Sigmoid colon (tissue), 6 donors: ENCODE measurements at regions not wholly inside any gene's neighbourhood (a gene's known extent, or its start where the extent isn't known, plus 50 kb on each side); places are given as distances from the start of the nearest gene placed in this dataset.

Source experiments
- DNase-seq: peaks from one replicate; pipeline ENCODE4 v3.0.0-alpha.2; 2019
- H3K27ac ChIP-seq, 4 donors: fragments of 200-600 bp; sonication (generic); one replicate each; pipeline ENCODE4 v1.5.1; 2016 to 2019; ENCODE audit warnings: mild to moderate bottlenecking in 1 of 4
- H3K27me3 ChIP-seq, 3 donors: fragments of 200-600 bp; sonication (generic); one replicate each; pipeline ENCODE4 v1.5.1; 2019; ENCODE audit warnings: mild to moderate bottlenecking in 1 of 3
- H3K36me3 ChIP-seq, 4 donors: fragments of 200-600 bp; sonication (generic); one replicate each; pipeline ENCODE4 v1.5.1; 2016 to 2019
- H3K4me1 ChIP-seq, 4 donors: fragments of 200-600 bp; sonication (generic); one replicate each; pipeline ENCODE4 v1.5.1; 2017 to 2019
- H3K4me3 ChIP-seq, 4 donors: fragments of 200-600 bp; sonication (generic); one replicate each; pipeline ENCODE4 v1.5.1; 2017 to 2019; ENCODE audit warnings: mild to moderate bottlenecking in 2 of 4, moderate library complexity in 1 of 4
- H3K9me3 ChIP-seq, 4 donors: fragments of 200-600 bp in 3 of 4; sonication (generic) in 3 of 4; one replicate each; pipeline versions ENCODE4 v1.5.1 to v1.6.1; 2013 to 2019
- CTCF ChIP-seq, 4 experiments: fragments of 450-650 bp in 3 of 4; fragments of 200-600 bp in 1 of 4; IDR thresholded peaks; one replicate each; pipeline ENCODE4 v1.5.1; 2016 to 2019; ENCODE audit warnings: antibody characterized with exemption in 4 of 4, mild to moderate bottlenecking in 3 of 4, moderate library complexity in 2 of 4
- EP300 ChIP-seq, 4 donors: sonication (generic); formaldehyde crosslinking; IDR thresholded peaks; one replicate each; pipeline ENCODE4 v1.6.1; 2017; ENCODE audit warnings: antibody characterized with exemption in 4 of 4
- POLR2A ChIP-seq, 2 donors: fragments of 450-650 bp; IDR thresholded peaks; one replicate each; pipeline ENCODE4 v1.6.1; 2016; ENCODE audit warnings: antibody characterized with exemption in 2 of 2, mild to moderate bottlenecking in 2 of 2, moderate library complexity in 2 of 2
- POLR2AphosphoS5 ChIP-seq, 4 donors: sonication (generic); formaldehyde crosslinking; IDR thresholded peaks; one replicate each; pipeline ENCODE4 v1.6.1; 2017; ENCODE audit warnings: antibody characterized with exemption in 4 of 4
- WGBS, 2 donors: extraction: QIAGEN DNeasy Blood & Tissue Kit; methylation state at CpG; one replicate each; pipeline ENCODE4 v1.1.7; 2013; 5-methylcytosine and 5-hydroxymethylcytosine counted together
- intact Hi-C: fragments of 100-400 bp; cut with DNase I; formaldehyde crosslinking; loops from one replicate; pipeline ENCODE4 v1.15.1; 2023
- donor health status: healthy with polysubstance abuse.
- donor health status: healthy.

GRCh38 chr5:167573370-167574127 is 717.9 kb upstream of the WWC1 start:
- peak overlapping the region; percentile 21 to 42 (median 34) for H3K4me3 ChIP-seq
- WGBS, 2 donors, result 3 to 4% methylated on average over 23 of the region's 23 CpGs
- TF ChIP-seq POLR2A (IDR thresholded peaks at IDR 0.05) (no peak), EP300 (IDR thresholded peaks at IDR 0.05) (no peak), CTCF (IDR thresholded peaks at IDR 0.05) (no peak), POLR2AphosphoS5 (IDR thresholded peaks at IDR 0.05) (no peak)
- no peak for DNase-seq
- intact Hi-C loops, result no loop called here
- peaks cover 0 to 13% (median 6%) of the 10 kb centered on the region in 4 donors for H3K4me1 ChIP-seq
- peaks cover 0 to 18% (median 0%) of the 10 kb centered on the region in 3 donors for H3K27me3 ChIP-seq
- H3K9me3 ChIP-seq, result no peaks in the 10 kb centered on the region
- H3K27ac ChIP-seq, result peak overlapping the region in 2 of 4 donors; percentile 48 to 60
- H3K36me3 ChIP-seq, result no peaks in the 10 kb centered on the region

GRCh38 chr5:167574464-167574863 is 717.0 kb upstream of the WWC1 start:
- TF ChIP-seq POLR2A (IDR thresholded peaks at IDR 0.05) (no peak), CTCF (IDR thresholded peaks at IDR 0.05) (no peak), EP300 (IDR thresholded peaks at IDR 0.05) (no peak), POLR2AphosphoS5 (IDR thresholded peaks at IDR 0.05) (no peak)
- WGBS, 2 donors, result 53 to 57% methylated on average over 7 of the region's 7 CpGs
- intact Hi-C loops, result no loop called here

DNA sequence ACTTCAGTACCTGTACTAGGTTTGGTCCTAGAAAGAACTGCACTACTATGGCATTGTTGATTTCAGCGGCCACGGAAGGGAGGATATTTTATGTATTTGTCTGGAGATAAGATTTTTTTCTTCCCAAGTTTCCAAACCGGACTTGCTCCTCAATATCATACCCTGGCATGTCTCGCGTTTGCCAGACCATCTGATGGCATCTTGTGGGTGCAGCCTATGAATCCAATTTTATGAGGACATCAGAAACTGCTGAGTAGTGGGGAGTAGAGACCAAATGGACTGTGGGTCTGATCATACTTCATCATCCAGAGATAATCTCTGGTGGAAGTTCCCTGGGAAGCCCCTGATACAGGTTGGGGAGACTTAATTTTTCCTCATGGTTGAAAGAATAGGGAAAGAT is 716.1 kb upstream of the WWC1 start:
- intact Hi-C loops, result no loop called here
- peaks cover 0 to 18% (median 0%) of the 10 kb centered on the region in 3 donors for H3K27me3 ChIP-seq

More at GRCh38 chr5:167574464-167574863, 717.0 kb upstream of the WWC1 start:
- no peak for DNase-seq
- Histone ChIP-seq H3K27ac (no peak overlapping the region), H3K27me3 (peaks cover 0 to 18% (median 0%) of the 10 kb centered on the region in 3 donors), H3K9me3 (no peaks in the 10 kb centered on the region), H3K36me3 (no peaks in the 10 kb centered on the region), H3K4me1 (peaks cover 0 to 13% (median 6%) of the 10 kb centered on the region in 4 donors), H3K4me3 (no peak overlapping the region)

DNA sequence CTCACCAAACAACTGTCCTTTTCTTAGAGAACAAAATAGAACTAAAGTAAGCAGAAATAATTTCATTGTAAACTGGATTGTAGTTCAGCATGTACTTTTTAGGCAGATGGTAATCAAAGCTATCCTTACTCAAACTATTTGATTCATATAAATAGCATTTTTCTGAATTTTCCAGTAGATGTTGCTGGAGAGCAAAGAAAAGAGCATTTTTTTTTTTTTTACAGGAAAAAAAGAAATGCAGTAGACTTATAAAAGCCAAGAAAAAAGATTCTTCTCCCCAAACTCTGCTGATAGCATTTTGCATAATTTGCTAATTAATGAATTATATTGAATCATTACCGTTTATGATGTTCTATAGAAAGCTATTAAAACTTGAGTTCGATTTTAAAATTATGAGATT is 715.3 kb upstream of the WWC1 start:
- no peak overlapping the region for H3K4me3 ChIP-seq
- WGBS, 2 donors, result 73 to 85% methylated on average over 2 of the region's 2 CpGs
- intact Hi-C loops, result no loop called here

More for the DNA sequence above, 716.1 kb upstream of the WWC1 start:
- Histone ChIP-seq H3K4me3 (no peak overlapping the region), H3K27ac (no peak overlapping the region), H3K9me3 (no peaks in the 10 kb centered on the region), H3K4me1 (peaks cover 0 to 13% (median 6%) of the 10 kb centered on the region in 4 donors), H3K36me3 (no peaks in the 10 kb centered on the region)
- DNase-seq, result no peak
- no peak for TF ChIP-seq POLR2AphosphoS5 (IDR thresholded peaks at IDR 0.05)
- no peak for TF ChIP-seq CTCF (IDR thresholded peaks at IDR 0.05)
- TF ChIP-seq POLR2A (IDR thresholded peaks at IDR 0.05), result no peak
- TF ChIP-seq EP300 (IDR thresholded peaks at IDR 0.05), result no peak
- 81 to 84% methylated on average over 5 of the region's 5 CpGs for WGBS, 2 donors

More for the DNA sequence above, 715.3 kb upstream of the WWC1 start:
- Histone ChIP-seq H3K27me3 (peaks cover 0 to 18% (median 0%) of the 10 kb centered on the region in 3 donors), H3K27ac (no peak overlapping the region), H3K36me3 (no peaks in the 10 kb centered on the region), H3K9me3 (no peaks in the 10 kb centered on the region), H3K4me1 (peaks cover 0 to 13% (median 6%) of the 10 kb centered on the region in 4 donors)
- no peak for DNase-seq
- TF ChIP-seq POLR2AphosphoS5 (IDR thresholded peaks at IDR 0.05), result no peak
- TF ChIP-seq EP300 (IDR thresholded peaks at IDR 0.05), result no peak
- TF ChIP-seq POLR2A (IDR thresholded peaks at IDR 0.05), result no peak
- no peak for TF ChIP-seq CTCF (IDR thresholded peaks at IDR 0.05)
